PC-9 (cell line): ENCODE measurements at regions not wholly inside any gene's neighbourhood (a gene's known extent, or its start where the extent isn't known, plus 50 kb on each side); places are given as distances from the start of the nearest gene placed in this dataset.

Source experiments
- BruUV-seq: library from RNA; stranded (reverse); fragments of 400-500 nt; replicated peaks from 2 replicates; lab custom pipeline; 2021; lab: Mats Ljungman, UMichigan
- CTCF ChIA-PET: fragments of 300-600 bp; sonication (Branson Sonifier 250); formaldehyde crosslinking; loops from one replicate; lab custom pipeline; 2022; ENCODE audit warnings: antibody characterized with exemption; lab: Charles Lee
- POLR2A ChIA-PET: fragments of 300-600 bp; sonication (Branson Sonifier 250); formaldehyde crosslinking; loops from one replicate; lab custom pipeline; 2022; ENCODE audit warnings: antibody characterized with exemption; ENCODE audit not compliant: unreplicated experiment; lab: Charles Lee
- DNase-seq, 2 experiments: peaks; one replicate each; pipeline versions ENCODE4 v3.0.0 to v3.0.0-alpha.2; 2015 to 2022; ENCODE audit warnings: mixed read lengths in 1 of 2
- H2AFZ ChIP-seq: fragments of 200-600 bp; sonication (generic); 2 replicates; pipeline ENCODE4 v1.8.1; 2017; ENCODE audit warnings: antibody characterized with exemption
- H3F3A ChIP-seq: fragments of 200-600 bp; sonication (generic); 2 replicates; pipeline ENCODE4 v1.8.1; 2017; ENCODE audit warnings: antibody characterized with exemption, mild to moderate bottlenecking, low read depth; ENCODE audit not compliant: insufficient read depth
- H3K27ac ChIP-seq: fragments of 200-600 bp; sonication (generic); 2 replicates; pipeline ENCODE4 v1.6.1; 2016; ENCODE audit warnings: mixed run types
- H3K27me3 ChIP-seq: fragments of 200-600 bp; sonication (generic); 2 replicates; pipeline ENCODE4 v1.6.1; 2016; ENCODE audit warnings: low read depth, mixed run types; ENCODE audit not compliant: insufficient read depth
- H3K36me3 ChIP-seq: fragments of 200-600 bp; sonication (generic); 2 replicates; pipeline ENCODE4 v1.6.1; 2016; ENCODE audit warnings: low read depth, mixed run types
- H3K4me1 ChIP-seq: fragments of 200-600 bp; sonication (generic); replicated peaks from 2 replicates; pipeline ENCODE4 v1.6.1; 2016; ENCODE audit warnings: mixed run types; ENCODE audit not compliant: insufficient read depth
- H3K4me2 ChIP-seq: fragments of 200-600 bp; sonication (generic); 2 replicates; pipeline ENCODE4 v1.6.1; 2017; ENCODE audit warnings: mixed run types
- H3K4me3 ChIP-seq: fragments of 200-600 bp; sonication (generic); 2 replicates; pipeline ENCODE4 v1.6.1; 2016; ENCODE audit warnings: mixed run types
- H3K79me2 ChIP-seq: fragments of 200-600 bp; sonication (generic); 2 replicates; pipeline ENCODE4 v1.6.1; 2017; ENCODE audit warnings: low read depth, mixed run types
- H3K9me2 ChIP-seq: fragments of 200-600 bp; sonication (generic); 2 replicates; pipeline ENCODE4 v1.8.1; 2017; ENCODE audit warnings: mild to moderate bottlenecking; ENCODE audit not compliant: insufficient read depth
- H3K9me3 ChIP-seq: fragments of 200-600 bp; sonication (generic); 2 replicates; pipeline ENCODE4 v1.8.1; 2016; ENCODE audit warnings: low read depth; ENCODE audit not compliant: insufficient read depth
- H4K20me1 ChIP-seq: fragments of 200-600 bp; sonication (generic); 2 replicates; pipeline ENCODE4 v1.8.1; 2017; ENCODE audit not compliant: insufficient read depth
- CTCF ChIP-seq: fragments of 200-600 bp; sonication (generic); conservative IDR thresholded peaks from 2 replicates; pipeline ENCODE4 v1.6.1; 2017; ENCODE audit warnings: mixed run types, antibody characterized with exemption, mild to moderate bottlenecking, moderate library complexity
- EZH2 ChIP-seq: fragments of 200-600 bp; sonication (generic); IDR thresholded peaks from 2 replicates; pipeline ENCODE4 v1.8.0; 2017; ENCODE audit warnings: antibody characterized with exemption, low read depth
- intact Hi-C: fragments of 100-400 bp; cut with micrococcal nuclease; formaldehyde crosslinking; loops from one replicate; pipeline ENCODE4 v1.10.0; 2022; ENCODE audit not compliant: unreplicated experiment

DNA sequence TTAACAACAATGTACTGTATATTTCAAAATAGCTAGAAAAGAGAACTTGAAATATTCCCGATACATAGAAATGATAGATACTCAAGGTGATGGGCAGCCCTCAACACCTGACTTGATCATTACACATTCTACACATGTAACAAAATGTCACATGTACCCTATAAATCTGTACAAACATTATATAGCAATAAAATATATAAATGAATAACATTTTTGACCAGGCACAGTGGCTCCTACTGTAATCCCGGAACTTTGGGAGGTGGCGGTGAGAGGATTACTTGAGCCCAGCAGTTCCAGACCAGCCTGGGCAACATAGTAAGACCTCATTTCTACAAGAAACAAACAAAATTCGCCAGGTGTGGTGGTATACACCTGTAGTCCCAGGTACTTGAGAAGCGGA, 659.5 kb upstream of the NRP1 start:
- Histone ChIP-seq H2AFZ (no peak overlapping the region), H4K20me1 (no peaks in the 10 kb centered on the region), H3K9me3 (no peaks in the 10 kb centered on the region), H3K9me2 (no peaks in the 10 kb centered on the region), H3K36me3 (no peaks in the 10 kb centered on the region), H3K79me2 (no peaks in the 10 kb centered on the region), H3K4me3 (no peak overlapping the region), H3K27ac (no peak overlapping the region), H3K27me3 (no peaks in the 10 kb centered on the region), H3K4me1 (no peaks in the 10 kb centered on the region), H3F3A (no peaks in the 10 kb centered on the region), H3K4me2 (no peak overlapping the region)
- intact Hi-C loops: no loop called here
- CTCF ChIA-PET: no interaction called here
- BruUV-seq: no TSS peak
- POLR2A ChIA-PET: no interaction called here
- no peak for DNase-seq
- TF ChIP-seq EZH2: no peak
- no peak for TF ChIP-seq CTCF

DNA sequence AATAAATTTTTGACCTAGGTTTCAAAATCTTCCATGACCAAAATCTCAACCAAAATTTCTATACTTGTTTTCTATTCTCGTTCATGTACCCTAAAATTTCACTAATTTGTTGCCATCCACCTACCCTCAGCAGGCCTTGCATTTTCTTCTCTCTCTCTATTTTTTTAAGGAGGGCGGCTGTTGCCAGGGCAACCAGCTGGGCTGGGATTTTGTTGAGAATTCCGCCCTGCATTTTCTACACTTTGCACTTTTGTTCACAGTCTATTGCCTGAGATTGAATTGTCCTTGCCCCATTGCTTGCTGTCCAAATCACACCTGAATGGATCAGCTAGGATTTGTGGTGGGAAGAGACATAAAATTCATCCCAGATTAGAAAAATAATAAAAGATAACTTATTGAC, 657.5 kb upstream of the NRP1 start:
- no peaks in the 10 kb centered on the region for H3K27me3 ChIP-seq
- BruUV-seq: no TSS peak
- intact Hi-C loops: no loop called here
- DNase-seq: no peak
- H3K9me2 ChIP-seq: no peaks in the 10 kb centered on the region
- no peak for TF ChIP-seq CTCF
- TF ChIP-seq EZH2: no peak
- no peaks in the 10 kb centered on the region for H3F3A ChIP-seq
- no peak overlapping the region for H3K4me3 ChIP-seq
- no peak overlapping the region for H2AFZ ChIP-seq
- no peaks in the 10 kb centered on the region for H3K36me3 ChIP-seq
- H3K27ac ChIP-seq: no peak overlapping the region
- ChIA-PET CTCF (no interaction called here), POLR2A (no interaction called here)
- no peaks in the 10 kb centered on the region for H3K4me1 ChIP-seq
- no peaks in the 10 kb centered on the region for H3K9me3 ChIP-seq
- H3K79me2 ChIP-seq: no peaks in the 10 kb centered on the region
- no peak overlapping the region for H3K4me2 ChIP-seq
- H4K20me1 ChIP-seq: no peaks in the 10 kb centered on the region

- DNase-seq: no peak
- H3K27ac ChIP-seq: no peak overlapping the region
- no peaks in the 10 kb centered on the region for H4K20me1 ChIP-seq
- H3K9me3 ChIP-seq: no peaks in the 10 kb centered on the region
- H3K9me2 ChIP-seq: no peaks in the 10 kb centered on the region
- H3K79me2 ChIP-seq: no peaks in the 10 kb centered on the region
- H3K27me3 ChIP-seq: no peaks in the 10 kb centered on the region
- no peaks in the 10 kb centered on the region for H3K36me3 ChIP-seq
- H3F3A ChIP-seq: no peaks in the 10 kb centered on the region
- no peak for TF ChIP-seq CTCF
- TF ChIP-seq EZH2: no peak
- intact Hi-C loops: no loop called here
- ChIA-PET POLR2A (no interaction called here), CTCF (no interaction called here)
- no TSS peak for BruUV-seq
- no peak overlapping the region for H2AFZ ChIP-seq
- H3K4me2 ChIP-seq: no peak overlapping the region
- H3K4me1 ChIP-seq: no peaks in the 10 kb centered on the region
- H3K4me3 ChIP-seq: no peak overlapping the region
Measured at GRCh38 chr10:33986515-33986914, 652.0 kb upstream of the NRP1 start.
